ENCODE measurements at regions not wholly inside any gene's neighbourhood (a gene's known extent, or its start where the extent isn't known, plus 50 kb on each side); places are given as distances from the start of the nearest gene placed in this dataset.

GRCh38 chr5:98060148-98060547, 713.3 kb upstream of the RGMB start:
- DNase-seq (ENCODE audit: low spot score in 2 of 2): no peak
- Histone ChIP-seq H3K4me1 (no peaks in the 10 kb centered on the region), H3K9me3 (no peaks in the 10 kb centered on the region), H3K4me3 (no peak overlapping the region), H3K27me3 (ENCODE audit: low read depth) (0 out of 2 replicates have a peak, but pooled peaks cover 2% of the 10 kb centered on the region), H3K36me3 (replicated peaks) (no peaks in the 10 kb centered on the region)
- in situ Hi-C loops (cut with MboI; ENCODE audit: low sequenced_read_pairs): no loop called here

GRCh38 chr5:98064118-98064685, 709.3 kb upstream of the RGMB start:
- in situ Hi-C loops (cut with MboI; ENCODE audit: low sequenced_read_pairs): no loop called here
- Histone ChIP-seq H3K27me3 (ENCODE audit: low read depth) (0 out of 2 replicates have a peak, but pooled peaks cover 2% of the 10 kb centered on the region), H3K9me3 (no peaks in the 10 kb centered on the region), H3K4me1 (no peaks in the 10 kb centered on the region), H3K36me3 (replicated peaks) (no peaks in the 10 kb centered on the region), H3K4me3 (no peak overlapping the region)
- no peak for DNase-seq (ENCODE audit: low spot score in 2 of 2)

GRCh38 chr5:98065261-98065909, 708.1 kb upstream of the RGMB start:
- Histone ChIP-seq H3K4me1 (no peaks in the 10 kb centered on the region), H3K36me3 (replicated peaks) (no peaks in the 10 kb centered on the region), H3K4me3 (no peak overlapping the region), H3K27me3 (ENCODE audit: low read depth) (0 out of 2 replicates have a peak, but pooled peaks cover 2% of the 10 kb centered on the region), H3K9me3 (no peaks in the 10 kb centered on the region)
- in situ Hi-C loops (cut with MboI; ENCODE audit: low sequenced_read_pairs): no loop called here
- no peak for DNase-seq (ENCODE audit: low spot score in 2 of 2)

GRCh38 chr5:98066910-98067309, 706.6 kb upstream of the RGMB start:
- no peak for DNase-seq (ENCODE audit: low spot score in 2 of 2)
- H3K27me3 ChIP-seq (ENCODE audit: low read depth): 0 out of 2 replicates have a peak, but pooled peaks cover 2% of the 10 kb centered on the region
- no peaks in the 10 kb centered on the region for H3K9me3 ChIP-seq
- no peaks in the 10 kb centered on the region for H3K4me1 ChIP-seq
- H3K36me3 ChIP-seq (replicated peaks): no peaks in the 10 kb centered on the region
- no peak overlapping the region for H3K4me3 ChIP-seq
- in situ Hi-C loops (cut with MboI; ENCODE audit: low sequenced_read_pairs): no loop called here

- Histone ChIP-seq H3K27me3 (ENCODE audit: low read depth) (0 out of 2 replicates have a peak, but pooled peaks cover 1% of the 10 kb centered on the region), H3K9me3 (no peaks in the 10 kb centered on the region), H3K36me3 (replicated peaks) (no peaks in the 10 kb centered on the region), H3K4me3 (no peak overlapping the region), H3K4me1 (no peaks in the 10 kb centered on the region)
- DNase-seq (ENCODE audit: low spot score in 2 of 2): no peak
- in situ Hi-C loops (cut with MboI; ENCODE audit: low sequenced_read_pairs): no loop called here
Measured at GRCh38 chr5:98069876-98070512, 703.5 kb upstream of the RGMB start.

- H3K9me3 ChIP-seq: no peaks in the 10 kb centered on the region
- in situ Hi-C loops (cut with MboI; ENCODE audit: low sequenced_read_pairs): no loop called here
- H3K27me3 ChIP-seq (ENCODE audit: low read depth): no peaks in the 10 kb centered on the region
- no peaks in the 10 kb centered on the region for H3K4me1 ChIP-seq
- no peaks in the 10 kb centered on the region for H3K36me3 ChIP-seq (replicated peaks)
- no peak overlapping the region for H3K4me3 ChIP-seq
- DNase-seq (ENCODE audit: low spot score in 2 of 2): no peak
Measured at GRCh38 chr5:98072921-98073320, 700.5 kb upstream of the RGMB start.

- H3K4me1 ChIP-seq: no peaks in the 10 kb centered on the region
- H3K9me3 ChIP-seq: no peaks in the 10 kb centered on the region
- H3K4me3 ChIP-seq: no peak overlapping the region
- no peak for DNase-seq (ENCODE audit: low spot score in 2 of 2)
- in situ Hi-C loops (cut with MboI; ENCODE audit: low sequenced_read_pairs): no loop called here
- no peaks in the 10 kb centered on the region for H3K36me3 ChIP-seq (replicated peaks)
- H3K27me3 ChIP-seq (ENCODE audit: low read depth): no peaks in the 10 kb centered on the region
Measured at GRCh38 chr5:98076501-98076900, 697.0 kb upstream of the RGMB start.

- no peaks in the 10 kb centered on the region for H3K4me1 ChIP-seq
- H3K4me3 ChIP-seq: no peak overlapping the region
- H3K36me3 ChIP-seq (replicated peaks): no peaks in the 10 kb centered on the region
- no peaks in the 10 kb centered on the region for H3K9me3 ChIP-seq
- no peaks in the 10 kb centered on the region for H3K27me3 ChIP-seq (ENCODE audit: low read depth)
- in situ Hi-C loops (cut with MboI; ENCODE audit: low sequenced_read_pairs): no loop called here
- no peak for DNase-seq (ENCODE audit: low spot score in 2 of 2)
Measured at GRCh38 chr5:98085593-98085992, 687.9 kb upstream of the RGMB start.

- H3K36me3 ChIP-seq (replicated peaks): no peaks in the 10 kb centered on the region
- in situ Hi-C loops (cut with MboI; ENCODE audit: low sequenced_read_pairs): no loop called here
- DNase-seq (ENCODE audit: low spot score in 2 of 2): no peak
- no peaks in the 10 kb centered on the region for H3K9me3 ChIP-seq
- H3K4me1 ChIP-seq: no peaks in the 10 kb centered on the region
- H3K27me3 ChIP-seq (ENCODE audit: low read depth): no peaks in the 10 kb centered on the region; the same call in 1 of the 2 replicates
- no peak overlapping the region for H3K4me3 ChIP-seq
Measured at GRCh38 chr5:98095072-98095471, 678.4 kb upstream of the RGMB start.

GRCh38 chr5:98096155-98096554, 677.3 kb upstream of the RGMB start:
- no peaks in the 10 kb centered on the region for H3K9me3 ChIP-seq
- H3K27me3 ChIP-seq (ENCODE audit: low read depth): no peaks in the 10 kb centered on the region; the same call in 1 of the 2 replicates
- in situ Hi-C loops (cut with MboI; ENCODE audit: low sequenced_read_pairs): no loop called here
- no peak overlapping the region for H3K4me3 ChIP-seq
- H3K4me1 ChIP-seq: no peaks in the 10 kb centered on the region
- no peak for DNase-seq (ENCODE audit: low spot score in 2 of 2)
- no peaks in the 10 kb centered on the region for H3K36me3 ChIP-seq (replicated peaks)

GRCh38 chr5:98099448-98100105, 673.9 kb upstream of the RGMB start:
- in situ Hi-C loops (cut with MboI; ENCODE audit: low sequenced_read_pairs): no loop called here
- no peaks in the 10 kb centered on the region for H3K9me3 ChIP-seq
- H3K36me3 ChIP-seq (replicated peaks): no peaks in the 10 kb centered on the region
- H3K4me1 ChIP-seq: no peaks in the 10 kb centered on the region
- DNase-seq (ENCODE audit: low spot score in 2 of 2): no peak
- no peak overlapping the region for H3K4me3 ChIP-seq
- H3K27me3 ChIP-seq (ENCODE audit: low read depth): no peaks in the 10 kb centered on the region

- DNase-seq (ENCODE audit: low spot score in 2 of 2): no peak
- no peaks in the 10 kb centered on the region for H3K27me3 ChIP-seq (ENCODE audit: low read depth)
- in situ Hi-C loops (cut with MboI; ENCODE audit: low sequenced_read_pairs): no loop called here
- no peak overlapping the region for H3K4me3 ChIP-seq
- no peaks in the 10 kb centered on the region for H3K9me3 ChIP-seq
- H3K36me3 ChIP-seq (replicated peaks): no peaks in the 10 kb centered on the region
- H3K4me1 ChIP-seq: no peaks in the 10 kb centered on the region
Measured at GRCh38 chr5:98101131-98101530, 672.3 kb upstream of the RGMB start.

- in situ Hi-C loops (cut with MboI; ENCODE audit: low sequenced_read_pairs): no loop called here
- H3K27me3 ChIP-seq (ENCODE audit: low read depth): 0 out of 2 replicates have a peak, but pooled peaks cover 2% of the 10 kb centered on the region
- no peaks in the 10 kb centered on the region for H3K36me3 ChIP-seq (replicated peaks)
- DNase-seq (ENCODE audit: low spot score in 2 of 2): no peak
- H3K4me3 ChIP-seq: no peak overlapping the region
- no peaks in the 10 kb centered on the region for H3K9me3 ChIP-seq
- H3K4me1 ChIP-seq: no peaks in the 10 kb centered on the region
Measured at GRCh38 chr5:98102936-98103335, 670.5 kb upstream of the RGMB start.

GRCh38 chr5:98103807-98104206, 669.7 kb upstream of the RGMB start:
- Histone ChIP-seq H3K4me1 (no peaks in the 10 kb centered on the region), H3K4me3 (no peak overlapping the region), H3K36me3 (replicated peaks) (no peaks in the 10 kb centered on the region), H3K27me3 (ENCODE audit: low read depth) (0 out of 2 replicates have a peak, but pooled peaks cover 2% of the 10 kb centered on the region), H3K9me3 (no peaks in the 10 kb centered on the region)
- in situ Hi-C loops (cut with MboI; ENCODE audit: low sequenced_read_pairs): no loop called here
- no peak for DNase-seq (ENCODE audit: low spot score in 2 of 2)

Measured in HAP-1 (cell line).